GM12878 (cell line): ENCODE measurements at regions not wholly inside any gene's neighbourhood (a gene's known extent, or its start where the extent isn't known, plus 50 kb on each side); places are given as distances from the start of the nearest gene placed in this dataset.

ENCODE experiments used
- ATAC-seq: fragments of 200-7000 bp; cut with Tn5 transposase; 3 replicates; pipeline ENCODE4 v1.9.1; 2020; ENCODE audit warnings: mild to moderate bottlenecking, moderate library complexity
- BruUV-seq: library from RNA; stranded (reverse); fragments of 400-500 nt; replicated peaks from 2 replicates; lab custom pipeline; 2021; lab: Mats Ljungman, UMichigan
- CTCF ChIA-PET: fragments of 300-600 bp; sonication (Branson Sonifier 250); formaldehyde crosslinking; extraction: SDS; loops from one replicate; lab custom pipeline; 2021; ENCODE audit warnings: inconsistent platforms; lab: Yijun Ruan, JAX
- POLR2A ChIA-PET: fragments of 350-600 bp; formaldehyde crosslinking; extraction: SDS; loops from one replicate; lab custom pipeline; 2021; ENCODE audit warnings: inconsistent platforms; lab: Charles Lee
- RAD21 ChIA-PET: fragments of 300-600 bp; sonication (Branson Sonifier 250); formaldehyde crosslinking; loops from one replicate; lab custom pipeline; 2023; ENCODE audit warnings: antibody characterized with exemption; ENCODE audit not compliant: unreplicated experiment; lab: Charles Lee
- SMC1A ChIA-PET: fragments of 300-600 bp; sonication (Branson Sonifier 250); formaldehyde crosslinking; loops from one replicate; lab custom pipeline; 2023; ENCODE audit not compliant: unreplicated experiment, uncharacterized antibody; lab: Charles Lee
- DNase-seq: peaks from one replicate; pipeline ENCODE4 v3.0.0-alpha.2; 2011; ENCODE audit warnings: low read depth, low spot score
- FAIRE-seq: peaks from 3 replicates; lab custom pipeline; 2011; peaks lifted over from hg19 to GRCh38; lab: Jason Lieb, UNC
- H2AFZ ChIP-seq: 2 replicates; pipeline ENCODE4 v1.6.0; 2011; ENCODE audit warnings: low read depth, low read length, control low read depth; ENCODE audit not compliant: control insufficient read depth
- H3K27ac ChIP-seq: 2 replicates; pipeline ENCODE4 v1.5.1; 2011; ENCODE audit warnings: control low read depth; ENCODE audit not compliant: control insufficient read depth, insufficient read depth
- H3K27me3 ChIP-seq, 2 experiments: replicated peaks in 1 of 2; 2 replicates each; pipeline versions ENCODE4 v1.6.0 to v1.6.1; 2011; ENCODE audit warnings: low read length in 1 of 2; ENCODE audit not compliant: control insufficient read depth in 2 of 2, insufficient read depth in 2 of 2
- H3K36me3 ChIP-seq, 2 experiments: 2 replicates each; pipeline ENCODE4 v1.5.1; 2011; ENCODE audit warnings: low read length in 1 of 2; ENCODE audit not compliant: control insufficient read depth in 2 of 2, insufficient read depth in 2 of 2
- H3K4me1 ChIP-seq: 2 replicates; pipeline ENCODE4 v1.6.1; 2011; ENCODE audit warnings: mild to moderate bottlenecking, low read length, moderate library complexity, mixed read lengths; ENCODE audit not compliant: control insufficient read depth, insufficient read depth
- H3K4me2 ChIP-seq: 2 replicates; pipeline ENCODE4 v1.6.0; 2011; ENCODE audit warnings: control low read depth; ENCODE audit not compliant: control insufficient read depth, insufficient read depth
- H3K4me3 ChIP-seq: fragments of 200-600 bp; sonication (generic); 2 replicates; pipeline ENCODE4 v1.5.1; 2016
- H3K79me2 ChIP-seq: 2 replicates; pipeline ENCODE4 v1.6.0; 2011; ENCODE audit warnings: low read length; ENCODE audit not compliant: control insufficient read depth, insufficient read depth
- H3K9ac ChIP-seq: 2 replicates; pipeline ENCODE4 v1.8.0; 2011; ENCODE audit warnings: low read length, control low read depth, mixed read lengths; ENCODE audit not compliant: control insufficient read depth, insufficient read depth
- H3K9me3 ChIP-seq: replicated peaks from 3 replicates; pipeline ENCODE4 v1.5.1; 2011; ENCODE audit warnings: mild to moderate bottlenecking, low read length; ENCODE audit not compliant: control insufficient read depth, insufficient read depth
- H4K20me1 ChIP-seq: 2 replicates; pipeline ENCODE4 v1.6.0; 2011; ENCODE audit not compliant: control insufficient read depth, insufficient read depth
- CUX1 ChIP-seq: IDR thresholded peaks from 2 replicates; pipeline ENCODE4 v1.6.1; 2012; ENCODE audit warnings: improper control_type of control experiment, low read depth, low read length; ENCODE audit not compliant: insufficient replicate concordance
- ETV6 ChIP-seq, 2 experiments: fragments of 450-650 bp in 1 of 2; IDR thresholded peaks in 1 of 2; conservative IDR thresholded peaks in 1 of 2; 2 replicates each; pipeline ENCODE4 v1.6.1; 2014; ENCODE audit warnings: antibody characterized with exemption in 1 of 2, borderline replicate concordance in 1 of 2, low read depth in 1 of 2, mild to moderate bottlenecking in 1 of 2, moderate library complexity in 1 of 2
- GATAD2B ChIP-seq: fragments of 450-650 bp; conservative IDR thresholded peaks from 2 replicates; pipeline ENCODE4 v1.6.1; 2017; ENCODE audit warnings: low read depth, mild to moderate bottlenecking, moderate library complexity
- MYB ChIP-seq: fragments of 150-350 bp; IDR thresholded peaks from 2 replicates; pipeline ENCODE4 v1.6.1; 2014; ENCODE audit warnings: mild to moderate bottlenecking, low read depth, low read length, borderline replicate concordance
- NR2C1 ChIP-seq: fragments of 450-650 bp; IDR thresholded peaks from 2 replicates; pipeline ENCODE4 v1.6.1; 2017; ENCODE audit warnings: antibody characterized with exemption, mild to moderate bottlenecking, moderate library complexity
- SREBF1 ChIP-seq: IDR thresholded peaks from 2 replicates; pipeline ENCODE4 v1.6.1; 2012; ENCODE audit warnings: mild to moderate bottlenecking, low read length
- YY1 ChIP-seq: IDR thresholded peaks from 2 replicates; pipeline ENCODE4 v1.6.1; 2011; ENCODE audit warnings: low read depth, mild to moderate bottlenecking, low read length
- ZBED1 ChIP-seq: IDR thresholded peaks from 2 replicates; pipeline ENCODE4 v1.6.1; 2016; ENCODE audit warnings: borderline replicate concordance
- ZBTB33 ChIP-seq: fragments of 450-650 bp; IDR thresholded peaks from 2 replicates; pipeline ENCODE4 v1.6.1; 2017; ENCODE audit warnings: mild to moderate bottlenecking
- WGBS: methylation state at CpG from one replicate; pipeline ENCODE4 v1.1.6; 2016; ENCODE audit warnings: low lambda C conversion rate; ENCODE audit not compliant: insufficient replicate concordance, insufficient coverage; ENCODE audit errors: missing lambda C conversion rate; 5-methylcytosine and 5-hydroxymethylcytosine counted together
- in situ Hi-C: fragments of 300-500 bp; cut with MboI; formaldehyde crosslinking; loops from 9 replicates; pipeline ENCODE4 v1.14.3; 2018; ENCODE audit warnings: mixed read lengths
- intact Hi-C: fragments of 100-400 bp; cut with micrococcal nuclease; formaldehyde crosslinking; loops from one replicate; pipeline ENCODE4 v1.14.2; 2022; ENCODE audit not compliant: unreplicated experiment

DNA sequence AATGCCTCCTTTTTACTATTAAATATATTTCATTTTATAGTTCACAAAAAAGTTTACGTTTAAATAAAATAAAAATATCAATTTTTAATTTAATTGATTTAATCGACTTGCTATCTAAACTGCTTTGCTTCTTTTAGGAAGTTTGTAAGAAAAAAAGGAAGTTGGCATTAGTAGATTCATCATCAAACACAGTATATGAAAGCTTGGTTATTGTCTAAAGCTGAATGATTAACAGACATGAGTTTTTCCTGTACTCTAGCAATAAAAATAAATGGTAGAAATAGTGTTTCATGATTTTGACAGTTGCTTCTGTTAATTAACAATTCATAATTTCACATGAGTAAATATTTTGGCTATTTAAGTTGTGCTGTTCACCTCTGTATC lies 1285.5 kb upstream of the GJE1 start:
- in situ Hi-C loops, result no loop called here
- BruUV-seq, result no TSS peak
- TF ChIP-seq MYB, result no peak
- TF ChIP-seq SREBF1, result no peak
- TF ChIP-seq, all 136 proteins: peak for 0
- ChIA-PET RAD21 (no interaction called here), CTCF (no interaction called here), POLR2A (no interaction called here), SMC1A (no interaction called here)
- Histone ChIP-seq H3K27me3 (no peaks in the 10 kb centered on the region), H3K4me2 (no peak overlapping the region), H4K20me1 (no peaks in the 10 kb centered on the region), H3K4me3 (no peak overlapping the region), H3K4me1 (no peaks in the 10 kb centered on the region), H3K79me2 (no peaks in the 10 kb centered on the region), H2AFZ (no peak overlapping the region), H3K27ac (no peak overlapping the region), H3K36me3 (no peaks in the 10 kb centered on the region), H3K9ac (no peak overlapping the region), H3K9me3 (no peaks in the 10 kb centered on the region)
- 16% methylated on average over 2 of the region's 2 CpGs for WGBS
- no peak for ATAC-seq
- intact Hi-C loops, result no loop called here
- DNase-seq, result no peak
- FAIRE-seq, result no peak

GRCh38 chr6:140846503-140847261 lies 1286.0 kb upstream of the GJE1 start:
- WGBS, result 72% methylated on average over 3 of the region's 3 CpGs
- Histone ChIP-seq H3K9me3 (no peaks in the 10 kb centered on the region), H3K4me3 (no peak overlapping the region), H4K20me1 (no peaks in the 10 kb centered on the region), H3K36me3 (no peaks in the 10 kb centered on the region), H3K9ac (no peak overlapping the region), H3K4me1 (no peaks in the 10 kb centered on the region), H3K4me2 (no peak overlapping the region), H2AFZ (no peak overlapping the region), H3K27me3 (no peaks in the 10 kb centered on the region), H3K27ac (no peak overlapping the region), H3K79me2 (no peaks in the 10 kb centered on the region)
- ChIA-PET CTCF (no interaction called here), RAD21 (no interaction called here), POLR2A (no interaction called here), SMC1A (no interaction called here)
- FAIRE-seq, result no peak
- in situ Hi-C loops (no loop called here), intact Hi-C loops (no loop called here)
- no peak for TF ChIP-seq GATAD2B
- no peak for TF ChIP-seq NR2C1
- no peak for TF ChIP-seq ZBED1
- no peak for TF ChIP-seq CUX1
- no peak for TF ChIP-seq ZBTB33
- TF ChIP-seq YY1, result no peak
- no peak for TF ChIP-seq ETV6 (conservative IDR thresholded peaks at IDR 0.05 in 1 of 2, IDR thresholded peaks at IDR 0.05 in 1 of 2; ENCODE audit: borderline replicate concordance in 1 of 2, low read depth in 1 of 2)
- ATAC-seq, result no peak
- no peak for DNase-seq
- no TSS peak for BruUV-seq
